H9 (cell line): ENCODE measurements at regions not wholly inside any gene's neighbourhood (a gene's known extent, or its start where the extent isn't known, plus 50 kb on each side); places are given as distances from the start of the nearest gene placed in this dataset.

ENCODE experiments used
- DNase-seq: peaks from one replicate; pipeline ENCODE4 v3.0.0-alpha.2; 2017
- H2AFZ ChIP-seq: one replicate; pipeline ENCODE4 v1.6.1; 2013; ENCODE audit warnings: mild to moderate bottlenecking, low read length, control low read depth, moderate library complexity
- H2AK5ac ChIP-seq: 2 replicates; pipeline ENCODE4 v1.6.1; 2013; ENCODE audit warnings: low read length, control low read depth, mixed read lengths; ENCODE audit not compliant: insufficient read length
- H2BK120ac ChIP-seq: one replicate; pipeline ENCODE4 v1.6.1; 2013; ENCODE audit warnings: low read depth, mild to moderate bottlenecking, low read length, control low read depth, inconsistent platforms; ENCODE audit not compliant: poor library complexity, severe bottlenecking
- H2BK12ac ChIP-seq: 2 replicates; pipeline ENCODE4 v1.6.1; 2013; ENCODE audit warnings: low read length, control low read depth, mixed read lengths, low read depth; ENCODE audit not compliant: insufficient read length
- H2BK15ac ChIP-seq: 2 replicates; pipeline ENCODE4 v1.6.1; 2013; ENCODE audit warnings: low read depth, low read length, control low read depth
- H2BK20ac ChIP-seq: one replicate; pipeline ENCODE4 v1.6.1; 2013; ENCODE audit warnings: low read depth, mild to moderate bottlenecking, low read length, control low read depth, inconsistent platforms; ENCODE audit not compliant: poor library complexity, severe bottlenecking
- H2BK5ac ChIP-seq: 2 replicates; pipeline ENCODE4 v1.6.1; 2013; ENCODE audit warnings: low read length, control low read depth, mixed read lengths; ENCODE audit not compliant: insufficient read length
- H3K14ac ChIP-seq: 2 replicates; pipeline ENCODE4 v1.6.1; 2013; ENCODE audit warnings: low read length, control low read depth; ENCODE audit not compliant: insufficient read depth
- H3K18ac ChIP-seq: 2 replicates; pipeline ENCODE4 v1.6.1; 2013; ENCODE audit warnings: low read depth, mild to moderate bottlenecking, mixed read lengths, low read length, control low read depth; ENCODE audit not compliant: insufficient read length
- H3K23ac ChIP-seq: 2 replicates; pipeline ENCODE4 v1.6.1; 2013; ENCODE audit warnings: low read length, control low read depth, mixed read lengths, low read depth; ENCODE audit not compliant: insufficient read length
- H3K23me2 ChIP-seq: 2 replicates; pipeline ENCODE4 v1.6.1; 2013; ENCODE audit warnings: low read depth, mild to moderate bottlenecking, mixed read lengths, low read length, control low read depth; ENCODE audit not compliant: insufficient read length, poor library complexity, severe bottlenecking
- H3K27ac ChIP-seq: 2 replicates; pipeline ENCODE4 v1.5.1; 2013; ENCODE audit warnings: low read length, control low read depth, mixed read lengths, low read depth; ENCODE audit not compliant: insufficient read length
- H3K27me3 ChIP-seq: 2 replicates; pipeline ENCODE4 v1.6.1; 2013; ENCODE audit warnings: low read length, control low read depth, inconsistent platforms; ENCODE audit not compliant: insufficient read depth
- H3K4ac ChIP-seq: 2 replicates; pipeline ENCODE4 v1.6.1; 2013; ENCODE audit warnings: low read depth, mild to moderate bottlenecking, control low read depth, inconsistent platforms, low read length, moderate library complexity
- H3K4me1 ChIP-seq: 2 replicates; pipeline ENCODE4 v1.6.1; 2013; ENCODE audit warnings: low read length, control low read depth, inconsistent platforms; ENCODE audit not compliant: insufficient read depth
- H3K4me2 ChIP-seq: 2 replicates; pipeline ENCODE4 v1.6.1; 2013; ENCODE audit warnings: low read length, control low read depth, mixed read lengths; ENCODE audit not compliant: insufficient read length, insufficient read depth
- H3K56ac ChIP-seq: 2 replicates; pipeline ENCODE4 v1.6.1; 2013; ENCODE audit warnings: low read depth, mild to moderate bottlenecking, mixed read lengths, low read length, control low read depth; ENCODE audit not compliant: insufficient read length
- H3K79me1 ChIP-seq: 2 replicates; pipeline ENCODE4 v1.6.1; 2013; ENCODE audit warnings: low read depth, mild to moderate bottlenecking, moderate library complexity, low read length, control low read depth, inconsistent platforms; ENCODE audit not compliant: insufficient read depth, poor library complexity, severe bottlenecking
- H3K79me2 ChIP-seq: 2 replicates; pipeline ENCODE4 v1.6.1; 2013; ENCODE audit warnings: low read length, control low read depth, inconsistent platforms; ENCODE audit not compliant: insufficient read depth
- H3K9ac ChIP-seq: 2 replicates; pipeline ENCODE4 v1.6.1; 2013; ENCODE audit warnings: low read length, control low read depth, mixed read lengths; ENCODE audit not compliant: insufficient read length; ENCODE audit errors: extremely low read depth
- H3K9me3 ChIP-seq: one replicate; pipeline ENCODE4 v1.6.1; 2013; ENCODE audit warnings: low read depth, low read length, inconsistent platforms; ENCODE audit not compliant: control insufficient read depth
- H3T11ph ChIP-seq: one replicate; pipeline ENCODE4 v1.6.1; 2013; ENCODE audit warnings: mild to moderate bottlenecking, low read length, control low read depth, inconsistent platforms
- H4K20me1 ChIP-seq: one replicate; pipeline ENCODE4 v1.6.1; 2013; ENCODE audit not compliant: control insufficient read depth, insufficient read length, insufficient read depth
- H4K5ac ChIP-seq: 2 replicates; pipeline ENCODE4 v1.6.1; 2013; ENCODE audit warnings: low read depth, mild to moderate bottlenecking, mixed read lengths, low read length, control low read depth; ENCODE audit not compliant: insufficient read length
- H4K8ac ChIP-seq: replicated peaks from 2 replicates; pipeline ENCODE4 v1.6.1; 2013; ENCODE audit warnings: low read length, control low read depth, mixed read lengths, low read depth; ENCODE audit not compliant: insufficient read length
- H4K91ac ChIP-seq: 2 replicates; pipeline ENCODE4 v1.6.1; 2013; ENCODE audit warnings: low read depth, mild to moderate bottlenecking, moderate library complexity, mixed read lengths, low read length, control low read depth; ENCODE audit not compliant: insufficient read length
- H3K27ac Mint-ChIP-seq, 3 experiments: 2 replicates in 2 of 3; 3 replicates in 1 of 3; pipeline ENCODE4 v1.8.0; 2020 to 2021; ENCODE audit warnings: mixed read lengths in 3 of 3, mild to moderate bottlenecking in 1 of 3, moderate library complexity in 1 of 3
- H3K27me3 Mint-ChIP-seq: 2 replicates; pipeline ENCODE4 v1.8.0; 2021; ENCODE audit warnings: low read depth, mild to moderate bottlenecking, moderate library complexity, mixed read lengths
- H3K36me3 Mint-ChIP-seq, 3 experiments: 2 replicates in 2 of 3; 3 replicates in 1 of 3; pipeline ENCODE4 v1.8.0; 2020 to 2021; ENCODE audit warnings: low read depth in 3 of 3, mixed read lengths in 3 of 3; ENCODE audit not compliant: insufficient read depth in 1 of 3
- H3K4me1 Mint-ChIP-seq, 2 experiments: 2 replicates each; pipeline ENCODE4 v1.8.0; 2020; ENCODE audit warnings: mixed read lengths in 2 of 2
- H3K4me3 Mint-ChIP-seq, 2 experiments: 2 replicates in 1 of 2; 3 replicates in 1 of 2; pipeline ENCODE4 v1.8.0; 2020 to 2021; ENCODE audit warnings: mild to moderate bottlenecking in 2 of 2, mixed read lengths in 2 of 2, moderate library complexity in 1 of 2
- H3K9me3 Mint-ChIP-seq, 2 experiments: 2 replicates in 1 of 2; 3 replicates in 1 of 2; pipeline ENCODE4 v1.8.0; 2020; ENCODE audit warnings: mild to moderate bottlenecking in 2 of 2, mixed read lengths in 2 of 2, moderate library complexity in 1 of 2
- WGBS: extraction: QIAGEN DNeasy Blood & Tissue Kit; methylation state at CpG from one replicate; pipeline ENCODE4 v1.1.7; 2013; ENCODE audit warnings: missing lambda C conversion rate, low lambda C conversion rate, mixed read lengths; ENCODE audit not compliant: insufficient read length; ENCODE audit errors: extremely low coverage; 5-methylcytosine and 5-hydroxymethylcytosine counted together
- TF ChIP-seq, protein P1 (sequence below): fragments of 200-600 bp; sonication (generic); conservative IDR thresholded peaks from 3 replicates; pipeline ENCODE4 v1.8.0; 2021; ENCODE audit warnings: antibody characterized with exemption, mild to moderate bottlenecking

GRCh38 chr21:16500271-16500670 lies 770.5 kb downstream of the USP25 start:
- Mint-ChIP-seq H3K36me3 (no peaks in the 10 kb centered on the region), H3K4me3 (no peak overlapping the region), H3K9me3 (no peaks in the 10 kb centered on the region), H3K27ac (no peak overlapping the region), H3K4me1 (no peaks in the 10 kb centered on the region), H3K27me3 (no peaks in the 10 kb centered on the region)
- no peaks in the 10 kb centered on the region for H3K4me1 ChIP-seq
- no peaks in the 10 kb centered on the region for H4K20me1 ChIP-seq
- no peaks in the 10 kb centered on the region for H3K27me3 ChIP-seq
- no CpG with 5 or more reads among the region's 2 CpGs for whole genome bisulfite sequencing
- no peak overlapping the region for H3K9ac ChIP-seq
- no peak overlapping the region for H3K18ac ChIP-seq
- no peaks in the 10 kb centered on the region for H3K79me1 ChIP-seq
- no peaks in the 10 kb centered on the region for H3K23me2 ChIP-seq
- no peak overlapping the region for H2AK5ac ChIP-seq
- H2BK5ac ChIP-seq, result no peak overlapping the region
- H3K4me2 ChIP-seq, result no peak overlapping the region
- H4K8ac ChIP-seq, result no peak overlapping the region
- no peak overlapping the region for H3T11ph ChIP-seq
- H4K5ac ChIP-seq, result no peak overlapping the region
- H2BK120ac ChIP-seq, result no peak overlapping the region
- H3K14ac ChIP-seq, result no peak overlapping the region
- H4K91ac ChIP-seq, result no peak overlapping the region
- H3K9me3 ChIP-seq, result no peaks in the 10 kb centered on the region
- H3K4ac ChIP-seq, result no peak overlapping the region
- H3K56ac ChIP-seq, result no peak overlapping the region
- no peak overlapping the region for H3K27ac ChIP-seq
- no peak overlapping the region for H2BK12ac ChIP-seq
- DNase-seq, result no peak
- H3K23ac ChIP-seq, result no peak overlapping the region
- TF ChIP-seq, protein P1, sequence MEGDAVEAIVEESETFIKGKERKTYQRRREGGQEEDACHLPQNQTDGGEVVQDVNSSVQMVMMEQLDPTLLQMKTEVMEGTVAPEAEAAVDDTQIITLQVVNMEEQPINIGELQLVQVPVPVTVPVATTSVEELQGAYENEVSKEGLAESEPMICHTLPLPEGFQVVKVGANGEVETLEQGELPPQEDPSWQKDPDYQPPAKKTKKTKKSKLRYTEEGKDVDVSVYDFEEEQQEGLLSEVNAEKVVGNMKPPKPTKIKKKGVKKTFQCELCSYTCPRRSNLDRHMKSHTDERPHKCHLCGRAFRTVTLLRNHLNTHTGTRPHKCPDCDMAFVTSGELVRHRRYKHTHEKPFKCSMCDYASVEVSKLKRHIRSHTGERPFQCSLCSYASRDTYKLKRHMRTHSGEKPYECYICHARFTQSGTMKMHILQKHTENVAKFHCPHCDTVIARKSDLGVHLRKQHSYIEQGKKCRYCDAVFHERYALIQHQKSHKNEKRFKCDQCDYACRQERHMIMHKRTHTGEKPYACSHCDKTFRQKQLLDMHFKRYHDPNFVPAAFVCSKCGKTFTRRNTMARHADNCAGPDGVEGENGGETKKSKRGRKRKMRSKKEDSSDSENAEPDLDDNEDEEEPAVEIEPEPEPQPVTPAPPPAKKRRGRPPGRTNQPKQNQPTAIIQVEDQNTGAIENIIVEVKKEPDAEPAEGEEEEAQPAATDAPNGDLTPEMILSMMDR, result no peak
- H3K79me2 ChIP-seq, result no peaks in the 10 kb centered on the region
- no peak overlapping the region for H2AFZ ChIP-seq
- no peak overlapping the region for H2BK20ac ChIP-seq
- H2BK15ac ChIP-seq, result no peak overlapping the region
